CD4-positive, alpha-beta T cell treated with Interleukin-6 for 4 hours (primary cell): ENCODE measurements at regions not wholly inside any gene's neighbourhood (a gene's known extent, or its start where the extent isn't known, plus 50 kb on each side); places are given as distances from the start of the nearest gene placed in this dataset.
"Not testable (repeated sequence)": the region's sequence is repeated elsewhere in the genome, so short reads cannot be mapped to it uniquely, and the experiment has no call there.

Experiments
- DNase-seq: peaks from one replicate; pipeline ENCODE4 v3.0.0-alpha.2; 2020; ENCODE audit warnings: mixed read lengths

- DNase-seq = no peak
Observed at GRCh38 chr16:14384745-14385144, 245.3 kb downstream of the PARN start.

GRCh38 chr16:14383844-14384243, 246.2 kb downstream of the PARN start:
- DNase-seq = not testable (repeated sequence)

- no peak for DNase-seq
Observed at GRCh38 chr16:14378689-14379467, 251.2 kb downstream of the PARN start.

GRCh38 chr16:14378131-14378551, 251.9 kb downstream of the PARN start:
- DNase-seq = no peak

- DNase-seq = no peak
Observed at GRCh38 chr16:14377326-14377725, 252.7 kb downstream of the PARN start.

- no peak for DNase-seq
Observed at GRCh38 chr16:14375132-14375491, 254.9 kb downstream of the PARN start.

- no peak for DNase-seq
Observed at GRCh38 chr16:14374451-14375131, 255.5 kb downstream of the PARN start.

- DNase-seq = no peak
Observed at GRCh38 chr16:14373896-14374295, 256.2 kb downstream of the PARN start.

GRCh38 chr16:14373406-14373805, 256.7 kb downstream of the PARN start:
- no peak for DNase-seq

GRCh38 chr16:14372471-14372870, 257.6 kb downstream of the PARN start:
- no peak for DNase-seq

GRCh38 chr16:14371778-14372431, 258.2 kb downstream of the PARN start:
- no peak for DNase-seq

- no peak for DNase-seq
Observed at GRCh38 chr16:14370736-14371234, 259.3 kb downstream of the PARN start.

- DNase-seq = no peak
Observed at GRCh38 chr16:14369734-14370598, 260.1 kb downstream of the PARN start.

GRCh38 chr16:14368399-14368798, 261.7 kb downstream of the PARN start:
- DNase-seq = no peak

- no peak for DNase-seq
Observed at GRCh38 chr16:14366974-14367707, 262.9 kb downstream of the PARN start.

- no peak for DNase-seq
Observed at GRCh38 chr16:14366447-14366846, 263.6 kb downstream of the PARN start.

- no peak for DNase-seq
Observed at GRCh38 chr16:14365200-14365851, 264.7 kb downstream of the PARN start.

- no peak for DNase-seq
Observed at GRCh38 chr16:14364386-14365199, 265.5 kb downstream of the PARN start.

GRCh38 chr16:14364112-14364385, 266.0 kb downstream of the PARN start:
- no peak for DNase-seq

- DNase-seq = no peak
Observed at GRCh38 chr16:14362774-14363371, 267.2 kb downstream of the PARN start.
